H1 (cell line): ENCODE measurements at regions not wholly inside any gene's neighbourhood (a gene's known extent, or its start where the extent isn't known, plus 50 kb on each side); places are given as distances from the start of the nearest gene placed in this dataset.

Experiments used
- CTCF ChIA-PET: fragments of 300-600 bp; sonication (Branson Sonifier 250); formaldehyde crosslinking; loops from one replicate; lab custom pipeline; 2021; ENCODE audit not compliant: partially characterized antibody; lab: Charles Lee
- POLR2A ChIA-PET: fragments of 300-600 bp; sonication (Branson Sonifier 250); formaldehyde crosslinking; loops from one replicate; lab custom pipeline; 2021; ENCODE audit warnings: inconsistent platforms; ENCODE audit not compliant: partially characterized antibody; lab: Charles Lee
- DNase-seq, 2 experiments: peaks; one replicate each; pipeline versions ENCODE4 v3.0.0 to v3.0.0-alpha.2; 2010 to 2022; ENCODE audit warnings: low spot score in 2 of 2, low read depth in 1 of 2, mixed read lengths in 1 of 2
- FAIRE-seq: peaks from 2 replicates; lab custom pipeline; 2011; peaks lifted over from hg19 to GRCh38; lab: Jason Lieb, UNC
- H2AFZ ChIP-seq: 2 replicates; pipeline ENCODE4 v1.8.1; 2012; ENCODE audit warnings: low read length, inconsistent platforms
- H2AK5ac ChIP-seq: 2 replicates; pipeline ENCODE4 v1.6.1; 2013; ENCODE audit warnings: low read depth, low read length
- H2BK120ac ChIP-seq: replicated peaks from 2 replicates; pipeline ENCODE3; 2013; ENCODE audit warnings: low read depth, low read length, inconsistent platforms
- H2BK12ac ChIP-seq: 2 replicates; pipeline ENCODE4 v1.6.1; 2013; ENCODE audit warnings: low read depth, low read length
- H2BK15ac ChIP-seq: 2 replicates; pipeline ENCODE4 v1.6.1; 2013; ENCODE audit warnings: low read length
- H2BK20ac ChIP-seq: 2 replicates; pipeline ENCODE4 v1.6.1; 2013; ENCODE audit warnings: low read length
- H2BK5ac ChIP-seq: 2 replicates; pipeline ENCODE4 v1.6.1; 2013; ENCODE audit warnings: low read depth, low read length
- H3K14ac ChIP-seq: 2 replicates; pipeline ENCODE4 v1.6.1; 2013; ENCODE audit warnings: inconsistent platforms; ENCODE audit not compliant: insufficient read length
- H3K18ac ChIP-seq: 2 replicates; pipeline ENCODE4 v1.6.1; 2013; ENCODE audit warnings: low read length; ENCODE audit errors: extremely low read depth
- H3K23ac ChIP-seq: 2 replicates; pipeline ENCODE4 v1.6.1; 2013; ENCODE audit warnings: inconsistent platforms; ENCODE audit not compliant: insufficient read length
- H3K23me2 ChIP-seq: 2 replicates; pipeline ENCODE4 v1.6.1; 2013; ENCODE audit warnings: low read depth, low read length
- H3K27ac ChIP-seq: 2 replicates; pipeline ENCODE4 v1.6.1; 2011; ENCODE audit warnings: low read depth, low read length, inconsistent platforms
- H3K27me3 ChIP-seq, 4 experiments: replicated peaks in 1 of 4; 1 replicate in 1 of 4; 2 replicates in 3 of 4; pipeline versions ENCODE4 v1.6.1 to v1.8.1; 2011 to 2013; ENCODE audit warnings: low read length in 3 of 4, mild to moderate bottlenecking in 3 of 4, inconsistent platforms in 2 of 4, mixed read lengths in 2 of 4, moderate library complexity in 1 of 4; ENCODE audit not compliant: control insufficient read depth in 3 of 4, insufficient read depth in 3 of 4; ENCODE audit errors: extremely low read depth in 1 of 4
- H3K36me3 ChIP-seq, 4 experiments: 2 replicates each; pipeline versions ENCODE4 v1.6.1 to v1.8.1; 2011 to 2013; ENCODE audit warnings: mild to moderate bottlenecking in 4 of 4, low read length in 3 of 4, moderate library complexity in 2 of 4, control low read depth in 1 of 4, inconsistent platforms in 1 of 4; ENCODE audit not compliant: insufficient read depth in 4 of 4, control insufficient read depth in 2 of 4
- H3K4ac ChIP-seq: replicated peaks from 2 replicates; pipeline ENCODE3; 2013; ENCODE audit warnings: low read length, low read depth, mixed read lengths, inconsistent platforms; ENCODE audit not compliant: insufficient read length
- H3K4me1 ChIP-seq, 4 experiments: replicated peaks in 1 of 4; 1 replicate in 1 of 4; 2 replicates in 3 of 4; pipeline versions ENCODE4 v1.6.1 to v1.8.1; 2011 to 2013; ENCODE audit warnings: low read length in 3 of 4, inconsistent platforms in 2 of 4, mixed read lengths in 1 of 4; ENCODE audit not compliant: insufficient read depth in 4 of 4, control insufficient read depth in 3 of 4
- H3K4me2 ChIP-seq, 2 experiments: 2 replicates each; pipeline versions ENCODE4 v1.6.1 to v1.8.1; 2011 to 2013; ENCODE audit warnings: low read depth in 2 of 2, low read length in 2 of 2, control low read depth in 1 of 2, inconsistent platforms in 1 of 2, mild to moderate bottlenecking in 1 of 2; ENCODE audit not compliant: insufficient read depth in 1 of 2
- H3K4me3 ChIP-seq, 4 experiments: fragments of 200-600, 300-600 bp in 1 of 4; sonication (generic), shearing (Covaris generic), sonication (Bioruptor Twin) in 1 of 4; 2 replicates each; pipeline versions ENCODE4 v1.5.1 to v1.8.1; 2011 to 2016; ENCODE audit warnings: low read length in 4 of 4, low read depth in 3 of 4, control low read depth in 2 of 4, inconsistent platforms in 2 of 4, mild to moderate bottlenecking in 2 of 4, mixed read lengths in 1 of 4, moderate library complexity in 1 of 4; ENCODE audit not compliant: insufficient read depth in 2 of 4; ENCODE audit errors: extremely low read depth in 1 of 4
- H3K56ac ChIP-seq: replicated peaks from 2 replicates; pipeline ENCODE3; 2013; ENCODE audit warnings: low read depth, mild to moderate bottlenecking, mixed read lengths, low read length, inconsistent platforms; ENCODE audit not compliant: insufficient read length
- H3K79me1 ChIP-seq: 2 replicates; pipeline ENCODE4 v1.6.1; 2013; ENCODE audit warnings: low read depth, low read length, control low read depth
- H3K79me2 ChIP-seq, 2 experiments: 2 replicates each; pipeline versions ENCODE4 v1.6.1 to v1.8.1; 2012 to 2013; ENCODE audit warnings: low read length in 2 of 2, mild to moderate bottlenecking in 2 of 2, inconsistent platforms in 1 of 2; ENCODE audit not compliant: insufficient read depth in 2 of 2, control insufficient read depth in 1 of 2
- H3K9ac ChIP-seq, 4 experiments: replicated peaks in 1 of 4; 1 replicate in 1 of 4; 2 replicates in 3 of 4; pipeline versions ENCODE4 v1.6.1 to v1.8.1; 2011 to 2013; ENCODE audit warnings: low read depth in 3 of 4, low read length in 3 of 4, control low read depth in 2 of 4, mild to moderate bottlenecking in 2 of 4, moderate library complexity in 2 of 4, inconsistent platforms in 1 of 4; ENCODE audit errors: extremely low read depth in 1 of 4
- H3K9me3 ChIP-seq, 2 experiments: 2 replicates each; pipeline versions ENCODE4 v1.6.1 to v1.8.1; 2012 to 2013; ENCODE audit warnings: mild to moderate bottlenecking in 2 of 2, moderate library complexity in 2 of 2, control low read depth in 1 of 2, inconsistent platforms in 1 of 2, low read depth in 1 of 2, low read length in 1 of 2, mixed read lengths in 1 of 2; ENCODE audit not compliant: insufficient read depth in 2 of 2
- H4K20me1 ChIP-seq, 2 experiments: replicated peaks in 1 of 2; 2 replicates each; pipeline versions ENCODE3 to v1.8.1; 2011 to 2013; ENCODE audit warnings: inconsistent platforms in 2 of 2, low read length in 2 of 2, mild to moderate bottlenecking in 1 of 2; ENCODE audit not compliant: insufficient read depth in 2 of 2, control insufficient read depth in 1 of 2
- H4K5ac ChIP-seq: 2 replicates; pipeline ENCODE4 v1.6.1; 2013; ENCODE audit warnings: low read length, low read depth, mixed read lengths, inconsistent platforms; ENCODE audit not compliant: insufficient read length
- H4K8ac ChIP-seq: 2 replicates; pipeline ENCODE4 v1.8.0; 2013; ENCODE audit warnings: mild to moderate bottlenecking, moderate library complexity, low read length, inconsistent platforms; ENCODE audit not compliant: insufficient read depth; ENCODE audit errors: extremely low read depth
- H4K91ac ChIP-seq: replicated peaks from 2 replicates; pipeline ENCODE3; 2013; ENCODE audit warnings: low read length, mixed read lengths, inconsistent platforms; ENCODE audit not compliant: insufficient read length
- ASH2L ChIP-seq: fragments of 200-600, 300-600 bp; sonication (generic); IDR thresholded peaks from one replicate; pipeline ENCODE4 v1.7.1; 2017; ENCODE audit warnings: low read length
- ATF2 ChIP-seq: IDR thresholded peaks from 2 replicates; pipeline ENCODE4 v1.6.1; 2012; ENCODE audit warnings: low read length, inconsistent platforms
- E2F6 ChIP-seq: IDR thresholded peaks from 2 replicates; pipeline ENCODE4 v1.6.1; 2012; ENCODE audit warnings: inconsistent platforms
- JUN ChIP-seq: IDR thresholded peaks from 2 replicates; pipeline ENCODE4 v1.6.1; 2011; ENCODE audit warnings: low read depth, mild to moderate bottlenecking, improper control_type of control experiment, low read length
- KDM1A ChIP-seq: fragments of 200-600, 300-600 bp; sonication (generic); IDR thresholded peaks from 2 replicates; pipeline ENCODE4 v1.7.1; 2016; ENCODE audit warnings: mild to moderate bottlenecking, low read length, borderline replicate concordance
- POU5F1 ChIP-seq: IDR thresholded peaks from 2 replicates; pipeline ENCODE4 v1.6.1; 2011; ENCODE audit warnings: low read depth, mild to moderate bottlenecking, low read length, moderate library complexity
- SUZ12 ChIP-seq: fragments of 200-600 bp; sonication (generic); IDR thresholded peaks from 2 replicates; pipeline ENCODE4 v1.6.1; 2012; ENCODE audit warnings: mild to moderate bottlenecking, inconsistent platforms, low read length, moderate library complexity, mixed read lengths
- WGBS, 2 experiments: shearing (Covaris generic) in 1 of 2; methylation state at CpG; one replicate each; pipeline versions ENCODE4 v1.1.6 to v1.1.7; 2013 to 2015; ENCODE audit warnings: low lambda C conversion rate in 2 of 2, mixed read lengths in 2 of 2, inconsistent platforms in 1 of 2, low coverage in 1 of 2, missing lambda C conversion rate in 1 of 2; ENCODE audit not compliant: insufficient replicate concordance in 2 of 2, insufficient coverage in 1 of 2, insufficient read length in 1 of 2; ENCODE audit errors: extremely low coverage in 1 of 2, missing lambda C conversion rate in 1 of 2; 5-methylcytosine and 5-hydroxymethylcytosine counted together

- Histone ChIP-seq H2BK20ac (no peak overlapping the region), H3K27me3 (no peaks in the 10 kb centered on the region), H3K4ac (no peak overlapping the region), H3K4me1 (no peaks in the 10 kb centered on the region), H3K56ac (no peak overlapping the region), H3K18ac (no peak overlapping the region), H3K79me2 (no peaks in the 10 kb centered on the region), H2BK12ac (no peak overlapping the region), H2BK120ac (no peak overlapping the region)
- DNase-seq: no peak
- CTCF ChIA-PET: interaction anchor here (1.0 kb wide), 1 partner anchor 66 kb away, joined by 3 read pairs; no protein-coding TSS in a partner anchor
- TF ChIP-seq ATF2 (no peak), E2F6 (no peak), POU5F1 (no peak), ASH2L (no peak), KDM1A (no peak), JUN (no peak), SUZ12 (no peak)
- TF ChIP-seq, all 59 proteins: peak for 0
- H3K4me3 ChIP-seq: no peak overlapping the region
- H4K20me1 ChIP-seq: no peaks in the 10 kb centered on the region
- WGBS, 2 experiments: 90% methylated on average over 6 of the region's 6 CpGs; no CpG with 5 or more reads in 1 of the 2 experiments
- no peak overlapping the region for H3K14ac ChIP-seq
- no peak overlapping the region for H2AK5ac ChIP-seq
- H3K79me1 ChIP-seq: no peaks in the 10 kb centered on the region
- H3K9me3 ChIP-seq: no peaks in the 10 kb centered on the region
- H2BK5ac ChIP-seq: no peak overlapping the region
- no peak overlapping the region for H4K8ac ChIP-seq
- no peak overlapping the region for H2BK15ac ChIP-seq
- no peaks in the 10 kb centered on the region for H3K23me2 ChIP-seq
- H4K5ac ChIP-seq: no peak overlapping the region
- H3K36me3 ChIP-seq: no peaks in the 10 kb centered on the region
- no peak overlapping the region for H3K4me2 ChIP-seq
- POLR2A ChIA-PET: no interaction called here
- H2AFZ ChIP-seq: no peak overlapping the region
- no peak overlapping the region for H3K9ac ChIP-seq
- H3K23ac ChIP-seq: no peak overlapping the region
- H3K27ac ChIP-seq: no peak overlapping the region
- no peak overlapping the region for H4K91ac ChIP-seq
- FAIRE-seq: no peak
Observed at GRCh38 chr16:5575121-5575520, 477.5 kb upstream of the EEF2KMT start.
